ENCODE measurements at regions not wholly inside any gene's neighbourhood (a gene's known extent, or its start where the extent isn't known, plus 50 kb on each side); places are given as distances from the start of the nearest gene placed in this dataset.

DNA sequence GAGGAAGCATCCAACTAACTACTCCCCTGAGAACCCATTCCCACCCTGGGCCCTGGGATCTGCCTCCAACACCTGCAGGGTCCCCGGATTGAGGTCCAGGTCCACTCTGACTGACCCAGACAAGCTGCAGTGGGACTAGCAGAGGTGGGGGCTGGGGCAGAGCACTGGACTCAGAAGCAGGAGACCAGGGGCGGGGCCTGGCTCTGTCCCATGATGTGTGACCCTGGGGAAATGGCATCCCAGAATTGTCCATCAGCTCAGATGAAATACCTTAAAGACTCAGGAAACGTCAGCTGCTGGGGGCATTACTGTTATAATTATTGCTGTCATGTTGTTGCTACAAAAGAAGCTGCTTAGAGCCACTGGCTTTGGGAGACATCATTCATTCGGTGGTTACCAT is 202.4 kb downstream of the C9orf50 start:
- TF ChIP-seq, protein P1, sequence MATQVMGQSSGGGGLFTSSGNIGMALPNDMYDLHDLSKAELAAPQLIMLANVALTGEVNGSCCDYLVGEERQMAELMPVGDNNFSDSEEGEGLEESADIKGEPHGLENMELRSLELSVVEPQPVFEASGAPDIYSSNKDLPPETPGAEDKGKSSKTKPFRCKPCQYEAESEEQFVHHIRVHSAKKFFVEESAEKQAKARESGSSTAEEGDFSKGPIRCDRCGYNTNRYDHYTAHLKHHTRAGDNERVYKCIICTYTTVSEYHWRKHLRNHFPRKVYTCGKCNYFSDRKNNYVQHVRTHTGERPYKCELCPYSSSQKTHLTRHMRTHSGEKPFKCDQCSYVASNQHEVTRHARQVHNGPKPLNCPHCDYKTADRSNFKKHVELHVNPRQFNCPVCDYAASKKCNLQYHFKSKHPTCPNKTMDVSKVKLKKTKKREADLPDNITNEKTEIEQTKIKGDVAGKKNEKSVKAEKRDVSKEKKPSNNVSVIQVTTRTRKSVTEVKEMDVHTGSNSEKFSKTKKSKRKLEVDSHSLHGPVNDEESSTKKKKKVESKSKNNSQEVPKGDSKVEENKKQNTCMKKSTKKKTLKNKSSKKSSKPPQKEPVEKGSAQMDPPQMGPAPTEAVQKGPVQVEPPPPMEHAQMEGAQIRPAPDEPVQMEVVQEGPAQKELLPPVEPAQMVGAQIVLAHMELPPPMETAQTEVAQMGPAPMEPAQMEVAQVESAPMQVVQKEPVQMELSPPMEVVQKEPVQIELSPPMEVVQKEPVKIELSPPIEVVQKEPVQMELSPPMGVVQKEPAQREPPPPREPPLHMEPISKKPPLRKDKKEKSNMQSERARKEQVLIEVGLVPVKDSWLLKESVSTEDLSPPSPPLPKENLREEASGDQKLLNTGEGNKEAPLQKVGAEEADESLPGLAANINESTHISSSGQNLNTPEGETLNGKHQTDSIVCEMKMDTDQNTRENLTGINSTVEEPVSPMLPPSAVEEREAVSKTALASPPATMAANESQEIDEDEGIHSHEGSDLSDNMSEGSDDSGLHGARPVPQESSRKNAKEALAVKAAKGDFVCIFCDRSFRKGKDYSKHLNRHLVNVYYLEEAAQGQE (IDR thresholded peaks at IDR 0.05; ENCODE audit: insufficient replicate concordance, low read depth), result no peak
- TF ChIP-seq, protein P2, sequence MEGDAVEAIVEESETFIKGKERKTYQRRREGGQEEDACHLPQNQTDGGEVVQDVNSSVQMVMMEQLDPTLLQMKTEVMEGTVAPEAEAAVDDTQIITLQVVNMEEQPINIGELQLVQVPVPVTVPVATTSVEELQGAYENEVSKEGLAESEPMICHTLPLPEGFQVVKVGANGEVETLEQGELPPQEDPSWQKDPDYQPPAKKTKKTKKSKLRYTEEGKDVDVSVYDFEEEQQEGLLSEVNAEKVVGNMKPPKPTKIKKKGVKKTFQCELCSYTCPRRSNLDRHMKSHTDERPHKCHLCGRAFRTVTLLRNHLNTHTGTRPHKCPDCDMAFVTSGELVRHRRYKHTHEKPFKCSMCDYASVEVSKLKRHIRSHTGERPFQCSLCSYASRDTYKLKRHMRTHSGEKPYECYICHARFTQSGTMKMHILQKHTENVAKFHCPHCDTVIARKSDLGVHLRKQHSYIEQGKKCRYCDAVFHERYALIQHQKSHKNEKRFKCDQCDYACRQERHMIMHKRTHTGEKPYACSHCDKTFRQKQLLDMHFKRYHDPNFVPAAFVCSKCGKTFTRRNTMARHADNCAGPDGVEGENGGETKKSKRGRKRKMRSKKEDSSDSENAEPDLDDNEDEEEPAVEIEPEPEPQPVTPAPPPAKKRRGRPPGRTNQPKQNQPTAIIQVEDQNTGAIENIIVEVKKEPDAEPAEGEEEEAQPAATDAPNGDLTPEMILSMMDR (IDR thresholded peaks at IDR 0.05; ENCODE audit: insufficient read depth, low read length), result no peak
- TF ChIP-seq POLR2AphosphoS5 (IDR thresholded peaks at IDR 0.05; ENCODE audit: low read depth) (no peak), GABPA (IDR thresholded peaks at IDR 0.05; ENCODE audit: low read depth) (no peak), SPI1 (IDR thresholded peaks at IDR 0.05; ENCODE audit: borderline replicate concordance, low read depth) (no peak)

Data from HL-60 (cell line).